Stimulated activated naive CD8-positive, alpha-beta T cell treated with anti-CD3 and anti-CD28 coated beads, Interleukin-15, Interleukin-2, amounts not matched to agents 100 ng/mL and 50 ng/mL, for 24 hours (primary cell): ENCODE measurements at regions not wholly inside any gene's neighbourhood (a gene's known extent, or its start where the extent isn't known, plus 50 kb on each side); places are given as distances from the start of the nearest gene placed in this dataset.

Experiments used
- H3K27ac Mint-ChIP-seq: one replicate; pipeline ENCODE4 v1.8.0; 2021; ENCODE audit warnings: mild to moderate bottlenecking, mixed read lengths
- H3K27me3 Mint-ChIP-seq: one replicate; pipeline ENCODE4 v1.8.0; 2021; ENCODE audit warnings: mixed read lengths
- H3K36me3 Mint-ChIP-seq: one replicate; pipeline ENCODE4 v1.8.0; 2021; ENCODE audit warnings: low read depth, mixed read lengths
- H3K4me1 Mint-ChIP-seq: one replicate; pipeline ENCODE4 v1.8.0; 2021; ENCODE audit warnings: low read depth, mixed read lengths
- H3K4me3 Mint-ChIP-seq: one replicate; pipeline ENCODE4 v1.8.0; 2021; ENCODE audit warnings: mild to moderate bottlenecking, mixed read lengths
- H3K9me3 Mint-ChIP-seq: one replicate; pipeline ENCODE4 v1.8.0; 2021; ENCODE audit warnings: mixed read lengths

DNA sequence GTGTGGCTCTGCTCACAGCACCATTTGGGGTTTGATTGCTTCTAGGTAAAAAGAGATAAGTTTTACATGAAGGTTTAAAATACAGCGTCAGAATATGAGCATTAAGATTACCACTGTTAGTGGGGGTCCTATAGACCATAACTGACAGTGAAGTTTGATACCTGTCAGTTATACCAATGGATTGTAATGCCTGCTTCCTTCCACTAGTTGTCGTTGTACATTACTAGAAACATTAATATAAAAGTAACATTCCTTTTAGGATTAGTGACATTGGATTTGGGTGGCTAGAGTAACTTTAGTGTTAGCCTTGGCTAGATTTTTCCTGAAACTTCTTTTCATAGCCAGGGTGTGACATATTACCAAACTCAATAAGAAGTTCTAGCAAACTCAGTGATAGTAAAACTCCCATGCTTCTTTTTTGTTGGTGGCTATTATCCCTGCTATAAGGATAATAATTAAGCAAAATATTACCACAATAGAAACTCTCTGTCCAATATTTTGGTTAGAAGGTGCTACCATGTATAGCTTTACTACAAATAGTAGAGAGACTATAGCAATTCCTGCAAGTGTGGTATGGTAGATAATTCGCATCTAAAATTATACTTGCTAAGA is 57.1 kb downstream of the FAM181B start:
- Mint-ChIP-seq H3K36me3 (no peaks in the 10 kb centered on the region), H3K4me3 (no peak overlapping the region)

GRCh38 chr11:82675838-82676237 is 57.8 kb downstream of the FAM181B start:
- Mint-ChIP-seq H3K9me3 (no peaks in the 10 kb centered on the region), H3K4me1 (no peaks in the 10 kb centered on the region), H3K4me3 (no peak overlapping the region), H3K27ac (no peak overlapping the region), H3K27me3 (peaks cover 11% of the 10 kb centered on the region), H3K36me3 (no peaks in the 10 kb centered on the region)

More for the DNA sequence above, 57.1 kb downstream of the FAM181B start:
- no peak overlapping the region for H3K27ac Mint-ChIP-seq
- H3K27me3 Mint-ChIP-seq = peaks cover 11% of the 10 kb centered on the region
- H3K9me3 Mint-ChIP-seq = no peaks in the 10 kb centered on the region
- no peaks in the 10 kb centered on the region for H3K4me1 Mint-ChIP-seq

GRCh38 chr11:82673631-82674030 is 60.0 kb downstream of the FAM181B start:
- no peaks in the 10 kb centered on the region for H3K4me1 Mint-ChIP-seq
- H3K36me3 Mint-ChIP-seq = no peaks in the 10 kb centered on the region
- H3K27me3 Mint-ChIP-seq = peaks cover 21% of the 10 kb centered on the region
- no peak overlapping the region for H3K27ac Mint-ChIP-seq
- no peak overlapping the region for H3K4me3 Mint-ChIP-seq
- H3K9me3 Mint-ChIP-seq = no peaks in the 10 kb centered on the region

GRCh38 chr11:82671451-82671850 is 62.2 kb downstream of the FAM181B start:
- H3K36me3 Mint-ChIP-seq = no peaks in the 10 kb centered on the region
- no peak overlapping the region for H3K27ac Mint-ChIP-seq
- no peak overlapping the region for H3K4me3 Mint-ChIP-seq
- no peaks in the 10 kb centered on the region for H3K9me3 Mint-ChIP-seq
- no peaks in the 10 kb centered on the region for H3K4me1 Mint-ChIP-seq
- peaks cover 33% of the 10 kb centered on the region for H3K27me3 Mint-ChIP-seq

- Mint-ChIP-seq H3K36me3 (no peaks in the 10 kb centered on the region), H3K4me1 (no peaks in the 10 kb centered on the region), H3K9me3 (no peaks in the 10 kb centered on the region), H3K27me3 (peaks cover 13% of the 10 kb centered on the region), H3K4me3 (no peak overlapping the region), H3K27ac (no peak overlapping the region)
Measured at GRCh38 chr11:82663535-82663934, 70.1 kb downstream of the FAM181B start.

GRCh38 chr11:82653752-82654151 is 79.9 kb downstream of the FAM181B start:
- Mint-ChIP-seq H3K27ac (no peak overlapping the region), H3K36me3 (no peaks in the 10 kb centered on the region), H3K4me1 (no peaks in the 10 kb centered on the region), H3K4me3 (no peak overlapping the region), H3K27me3 (peaks cover 14% of the 10 kb centered on the region), H3K9me3 (no peaks in the 10 kb centered on the region)

GRCh38 chr11:82639251-82639650 is 94.4 kb downstream of the FAM181B start:
- no peak overlapping the region for H3K27ac Mint-ChIP-seq

DNA sequence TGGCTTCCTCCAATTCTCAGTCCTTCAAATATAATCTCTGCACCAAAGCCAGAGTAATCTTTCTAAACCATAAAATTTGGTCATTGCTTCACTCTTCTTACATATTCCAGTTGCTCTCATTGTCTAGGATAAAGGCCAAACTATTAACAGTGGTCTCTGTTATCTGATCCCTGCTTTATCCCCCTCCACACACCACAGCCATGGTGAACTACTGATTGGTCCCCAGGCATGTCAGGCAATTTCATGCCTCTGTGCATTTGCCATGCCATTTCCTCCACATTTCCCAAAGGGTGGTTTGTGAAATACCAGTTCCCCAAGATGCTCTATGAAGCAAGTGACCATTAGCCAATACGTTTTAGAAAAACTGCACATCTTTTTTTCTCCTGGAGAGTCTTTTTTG is 97.0 kb downstream of the FAM181B start:
- H3K27ac Mint-ChIP-seq = no peak overlapping the region
- no peaks in the 10 kb centered on the region for H3K36me3 Mint-ChIP-seq
- H3K9me3 Mint-ChIP-seq = no peaks in the 10 kb centered on the region
- peaks cover 11% of the 10 kb centered on the region for H3K27me3 Mint-ChIP-seq
- H3K4me3 Mint-ChIP-seq = no peak overlapping the region
- H3K4me1 Mint-ChIP-seq = peaks cover 7% of the 10 kb centered on the region

More at GRCh38 chr11:82639251-82639650, 94.4 kb downstream of the FAM181B start:
- Mint-ChIP-seq H3K4me1 (no peaks in the 10 kb centered on the region), H3K36me3 (no peaks in the 10 kb centered on the region), H3K9me3 (no peaks in the 10 kb centered on the region), H3K27me3 (peaks cover 18% of the 10 kb centered on the region), H3K4me3 (no peak overlapping the region)

GRCh38 chr11:82634091-82634490 is 99.6 kb downstream of the FAM181B start:
- H3K27me3 Mint-ChIP-seq = peaks cover 11% of the 10 kb centered on the region
- peaks cover 9% of the 10 kb centered on the region for H3K4me1 Mint-ChIP-seq
- H3K9me3 Mint-ChIP-seq = peaks cover 2% of the 10 kb centered on the region
- H3K36me3 Mint-ChIP-seq = no peaks in the 10 kb centered on the region
- no peak overlapping the region for H3K27ac Mint-ChIP-seq
- H3K4me3 Mint-ChIP-seq = no peak overlapping the region

- H3K36me3 Mint-ChIP-seq = no peaks in the 10 kb centered on the region
- H3K27ac Mint-ChIP-seq = no peak overlapping the region
- H3K4me1 Mint-ChIP-seq = peaks cover 9% of the 10 kb centered on the region
- peaks cover 3% of the 10 kb centered on the region for H3K9me3 Mint-ChIP-seq
- no peak overlapping the region for H3K4me3 Mint-ChIP-seq
- peaks cover 5% of the 10 kb centered on the region for H3K27me3 Mint-ChIP-seq
Measured at GRCh38 chr11:82631722-82632630, 101.7 kb downstream of the FAM181B start.

- no peak overlapping the region for H3K4me3 Mint-ChIP-seq
- H3K4me1 Mint-ChIP-seq = no peaks in the 10 kb centered on the region
- H3K9me3 Mint-ChIP-seq = no peaks in the 10 kb centered on the region
- H3K27me3 Mint-ChIP-seq = no peaks in the 10 kb centered on the region
- H3K36me3 Mint-ChIP-seq = no peaks in the 10 kb centered on the region
- H3K27ac Mint-ChIP-seq = no peak overlapping the region
Measured at GRCh38 chr11:82610671-82611070, 123.0 kb downstream of the FAM181B start.

DNA sequence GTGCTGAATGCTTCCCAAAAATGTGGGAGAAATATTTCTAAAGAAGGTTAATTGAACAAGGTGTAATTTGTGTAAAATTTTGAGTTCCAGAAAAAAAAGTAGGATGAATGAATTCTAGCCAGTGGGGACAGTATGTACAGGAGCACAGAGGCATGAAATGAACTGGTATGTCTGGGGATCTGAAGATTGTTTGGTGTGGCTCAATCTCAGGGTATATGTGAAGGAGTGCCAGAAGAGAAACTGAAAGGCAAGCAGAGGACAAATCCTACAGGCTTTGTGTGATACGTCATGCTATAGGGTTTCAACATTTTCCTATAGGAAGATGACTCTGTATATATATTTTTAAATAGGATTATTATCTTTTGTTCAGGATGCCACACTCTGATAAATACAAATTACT is 126.9 kb downstream of the FAM181B start:
- Mint-ChIP-seq H3K4me1 (no peaks in the 10 kb centered on the region), H3K9me3 (no peaks in the 10 kb centered on the region), H3K27me3 (no peaks in the 10 kb centered on the region), H3K36me3 (no peaks in the 10 kb centered on the region), H3K27ac (no peak overlapping the region), H3K4me3 (no peak overlapping the region)

DNA sequence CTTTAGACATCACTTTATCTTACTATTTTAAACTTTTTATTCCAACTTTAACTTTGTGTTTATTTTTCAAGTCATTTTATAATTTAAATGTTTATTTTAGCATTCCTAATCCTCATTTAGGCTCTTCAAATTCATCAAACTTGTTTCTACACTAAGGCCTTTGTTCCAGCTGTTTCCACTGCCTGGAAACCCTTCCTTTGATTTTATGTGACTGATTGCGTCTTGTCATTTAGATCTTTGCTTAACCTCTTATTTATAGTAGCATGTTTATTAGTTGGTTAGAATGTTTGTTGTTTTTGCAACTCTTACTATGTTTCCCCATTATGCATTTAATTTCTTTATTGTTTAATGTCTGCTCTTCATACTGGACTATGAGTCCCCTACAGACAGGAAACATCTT is 132.0 kb downstream of the FAM181B start:
- Mint-ChIP-seq H3K27me3 (peaks cover 2% of the 10 kb centered on the region), H3K4me3 (no peak overlapping the region), H3K36me3 (no peaks in the 10 kb centered on the region), H3K4me1 (no peaks in the 10 kb centered on the region), H3K9me3 (no peaks in the 10 kb centered on the region), H3K27ac (no peak overlapping the region)

GRCh38 chr11:82599836-82600235 is 133.8 kb downstream of the FAM181B start:
- H3K36me3 Mint-ChIP-seq = no peaks in the 10 kb centered on the region
- H3K27ac Mint-ChIP-seq = no peak overlapping the region
- no peak overlapping the region for H3K4me3 Mint-ChIP-seq
- H3K27me3 Mint-ChIP-seq = peaks cover 2% of the 10 kb centered on the region
- H3K9me3 Mint-ChIP-seq = no peaks in the 10 kb centered on the region
- H3K4me1 Mint-ChIP-seq = no peaks in the 10 kb centered on the region

- no peaks in the 10 kb centered on the region for H3K27me3 Mint-ChIP-seq
- no peaks in the 10 kb centered on the region for H3K9me3 Mint-ChIP-seq
- no peaks in the 10 kb centered on the region for H3K4me1 Mint-ChIP-seq
- H3K27ac Mint-ChIP-seq = no peak overlapping the region
- H3K4me3 Mint-ChIP-seq = no peak overlapping the region
- no peaks in the 10 kb centered on the region for H3K36me3 Mint-ChIP-seq
Measured at GRCh38 chr11:82586581-82586980, 147.1 kb downstream of the FAM181B start.
